Esophagus squamous epithelium (tissue), 4 donors: ENCODE measurements at regions not wholly inside any gene's neighbourhood (a gene's known extent, or its start where the extent isn't known, plus 50 kb on each side); places are given as distances from the start of the nearest gene placed in this dataset.

Experiments
- CTCF ChIP-seq, 6 experiments: fragments of 450-650 bp in 4 of 6; fragments of 200-600 bp in 2 of 6; sonication (generic) in 2 of 6; IDR thresholded peaks; one replicate each; pipeline ENCODE4 v1.5.1; 2016 to 2019; ENCODE audit warnings: antibody characterized with exemption in 6 of 6, mild to moderate bottlenecking in 4 of 6, moderate library complexity in 4 of 6
- POLR2A ChIP-seq, 4 donors: fragments of 450-650 bp; IDR thresholded peaks; one replicate each; pipeline ENCODE4 v1.6.1; 2017; ENCODE audit warnings: antibody characterized with exemption in 4 of 4, mild to moderate bottlenecking in 4 of 4, moderate library complexity in 3 of 4

GRCh38 chr2:146853741-146854444 is 990.9 kb upstream of the ACVR2A start:
- TF ChIP-seq POLR2A (IDR thresholded peaks at IDR 0.05) (no peak), CTCF (IDR thresholded peaks at IDR 0.05) (no peak)
